ENCODE measurements at regions not wholly inside any gene's neighbourhood (a gene's known extent, or its start where the extent isn't known, plus 50 kb on each side); places are given as distances from the start of the nearest gene placed in this dataset.

DNA sequence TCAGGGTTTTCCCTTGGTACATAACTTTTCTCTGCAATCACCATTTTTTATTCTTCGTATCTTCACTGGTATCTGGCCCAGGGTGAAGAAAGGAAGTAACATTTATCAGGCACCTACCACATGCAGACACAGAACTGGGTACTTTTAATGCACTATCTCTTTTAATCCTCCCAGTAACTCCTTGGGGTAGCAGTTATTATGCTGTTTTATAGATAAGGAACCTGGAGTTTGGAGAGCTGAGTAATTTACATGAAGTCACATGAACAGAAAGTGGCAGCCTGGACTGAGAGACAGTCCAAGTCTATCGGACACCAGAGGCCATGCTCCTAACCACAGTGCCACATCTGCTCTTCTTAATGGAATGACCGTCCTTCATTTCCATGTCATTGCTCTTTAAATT is 117.1 kb upstream of the PODXL start:
- TF ChIP-seq, protein P1, sequence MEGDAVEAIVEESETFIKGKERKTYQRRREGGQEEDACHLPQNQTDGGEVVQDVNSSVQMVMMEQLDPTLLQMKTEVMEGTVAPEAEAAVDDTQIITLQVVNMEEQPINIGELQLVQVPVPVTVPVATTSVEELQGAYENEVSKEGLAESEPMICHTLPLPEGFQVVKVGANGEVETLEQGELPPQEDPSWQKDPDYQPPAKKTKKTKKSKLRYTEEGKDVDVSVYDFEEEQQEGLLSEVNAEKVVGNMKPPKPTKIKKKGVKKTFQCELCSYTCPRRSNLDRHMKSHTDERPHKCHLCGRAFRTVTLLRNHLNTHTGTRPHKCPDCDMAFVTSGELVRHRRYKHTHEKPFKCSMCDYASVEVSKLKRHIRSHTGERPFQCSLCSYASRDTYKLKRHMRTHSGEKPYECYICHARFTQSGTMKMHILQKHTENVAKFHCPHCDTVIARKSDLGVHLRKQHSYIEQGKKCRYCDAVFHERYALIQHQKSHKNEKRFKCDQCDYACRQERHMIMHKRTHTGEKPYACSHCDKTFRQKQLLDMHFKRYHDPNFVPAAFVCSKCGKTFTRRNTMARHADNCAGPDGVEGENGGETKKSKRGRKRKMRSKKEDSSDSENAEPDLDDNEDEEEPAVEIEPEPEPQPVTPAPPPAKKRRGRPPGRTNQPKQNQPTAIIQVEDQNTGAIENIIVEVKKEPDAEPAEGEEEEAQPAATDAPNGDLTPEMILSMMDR (IDR thresholded peaks at IDR 0.05) = no peak

GRCh38 chr7:131670406-131670805 is 114.0 kb upstream of the PODXL start:
- TF ChIP-seq, protein P1 (IDR thresholded peaks at IDR 0.05) = no peak

DNA sequence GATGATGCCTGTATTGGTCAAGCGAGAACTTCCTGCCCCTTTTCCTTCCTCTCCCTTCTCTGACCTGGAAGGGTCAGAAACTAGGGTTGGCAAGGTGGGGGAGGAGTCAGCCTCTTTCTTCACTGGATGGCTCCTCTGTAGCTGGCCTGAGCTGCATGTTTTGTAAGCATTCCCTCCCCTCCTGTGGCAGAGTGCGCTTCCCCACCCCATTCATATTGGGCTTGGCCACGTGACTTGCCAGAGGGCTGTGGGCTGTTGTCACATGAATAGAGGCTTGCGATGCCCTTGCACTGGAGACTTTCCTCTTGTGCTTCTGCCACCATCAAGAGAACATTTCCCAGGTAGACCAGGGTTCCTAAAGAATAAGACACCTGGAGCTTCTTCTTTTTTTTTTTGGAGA is 111.3 kb upstream of the PODXL start:
- TF ChIP-seq, protein P1 (IDR thresholded peaks at IDR 0.05) = no peak

- TF ChIP-seq, protein P1 (IDR thresholded peaks at IDR 0.05) = no peak
Observed at GRCh38 chr7:131665021-131665420, 108.6 kb upstream of the PODXL start.

DNA sequence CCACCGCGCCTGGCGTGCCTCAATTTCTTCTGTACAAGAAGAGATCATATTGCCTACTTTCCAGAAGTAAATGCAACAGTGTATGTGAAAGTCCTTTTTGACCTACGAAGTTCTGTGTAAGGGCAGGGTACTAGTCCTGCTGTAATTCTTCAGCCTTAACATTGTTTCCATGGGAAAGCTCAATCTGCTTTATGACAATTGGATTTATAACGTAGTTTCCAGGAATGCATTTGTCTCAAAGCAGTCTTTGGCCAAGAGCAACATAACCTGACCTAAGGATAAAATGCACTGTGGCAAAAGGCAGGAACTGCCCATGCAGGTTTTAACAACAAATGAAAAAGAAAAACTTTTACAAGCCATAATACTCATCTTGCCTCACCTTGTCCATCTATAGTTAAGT is 108.1 kb upstream of the PODXL start:
- TF ChIP-seq, protein P1 (IDR thresholded peaks at IDR 0.05) = no peak

GRCh38 chr7:131657881-131658280 is 101.5 kb upstream of the PODXL start:
- TF ChIP-seq, protein P1 (IDR thresholded peaks at IDR 0.05) = no peak

DNA sequence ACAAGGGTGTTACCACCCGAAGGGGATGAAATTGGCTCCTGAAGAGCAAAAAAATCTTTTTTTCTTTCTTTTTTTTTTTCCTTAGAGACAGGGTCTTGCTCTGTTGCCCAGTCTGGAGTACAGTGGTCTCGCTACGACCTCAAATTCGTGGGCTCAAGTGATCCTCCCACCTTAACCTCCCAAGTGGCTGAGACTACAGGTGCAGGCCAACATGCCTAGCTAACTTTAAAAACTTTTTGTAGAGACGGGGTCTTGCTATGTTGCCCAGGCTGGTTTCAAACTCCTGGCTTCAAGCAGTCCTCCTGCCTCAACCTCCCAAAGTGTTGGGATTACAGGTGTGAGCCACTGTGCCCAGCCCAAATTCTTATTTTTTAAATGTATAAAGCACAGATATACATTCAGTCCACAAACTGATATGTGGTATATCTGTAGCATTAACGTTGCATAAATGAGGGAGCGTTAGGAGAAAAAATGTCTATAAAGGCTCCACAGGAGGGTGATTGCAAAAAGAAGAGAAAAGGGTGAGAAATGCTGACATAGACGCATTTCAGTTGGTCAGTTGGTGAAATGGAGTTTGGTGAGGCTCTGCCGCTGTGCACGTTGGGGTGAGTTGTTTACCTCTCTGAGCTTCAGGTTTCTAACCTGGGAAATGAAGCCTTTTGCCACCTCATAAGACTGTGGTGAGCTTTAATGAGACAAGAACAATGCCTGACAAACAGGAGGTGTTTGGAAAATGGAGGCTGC is 100.7 kb upstream of the PODXL start:
- TF ChIP-seq, protein P1 (IDR thresholded peaks at IDR 0.05) = no peak

GRCh38 chr7:131655866-131656265 is 99.4 kb upstream of the PODXL start:
- TF ChIP-seq, protein P1 (IDR thresholded peaks at IDR 0.05) = no peak
